ENCODE measurements at regions not wholly inside any gene's neighbourhood (a gene's known extent, or its start where the extent isn't known, plus 50 kb on each side); places are given as distances from the start of the nearest gene placed in this dataset.

DNA sequence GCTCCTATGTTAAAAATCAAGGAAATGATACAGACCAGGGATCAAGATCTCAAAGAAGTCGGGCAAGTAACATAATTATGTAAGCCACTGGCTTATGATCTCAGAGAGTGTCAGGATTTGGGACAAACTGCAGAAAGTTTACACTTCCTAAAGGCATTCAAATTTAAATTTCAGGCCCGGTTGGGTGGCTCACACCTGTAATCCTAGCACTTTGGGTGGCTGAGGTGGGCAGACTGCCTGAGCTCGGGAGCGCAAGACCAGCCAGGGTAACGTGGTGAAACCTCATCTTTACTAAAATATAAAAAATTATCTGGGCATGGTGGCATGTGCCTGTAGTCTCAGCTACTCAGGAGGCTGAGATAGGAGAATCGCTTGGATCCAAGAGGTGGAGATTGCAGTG, 124.4 kb upstream of the UBE2E2 start:
- Histone ChIP-seq H3K4me3 (no peak overlapping the region), H3K27ac (no peak overlapping the region)
- no peak for TF ChIP-seq CTCF (IDR thresholded peaks at IDR 0.05)
- no peak for DNase-seq (ENCODE audit: low spot score)

DNA sequence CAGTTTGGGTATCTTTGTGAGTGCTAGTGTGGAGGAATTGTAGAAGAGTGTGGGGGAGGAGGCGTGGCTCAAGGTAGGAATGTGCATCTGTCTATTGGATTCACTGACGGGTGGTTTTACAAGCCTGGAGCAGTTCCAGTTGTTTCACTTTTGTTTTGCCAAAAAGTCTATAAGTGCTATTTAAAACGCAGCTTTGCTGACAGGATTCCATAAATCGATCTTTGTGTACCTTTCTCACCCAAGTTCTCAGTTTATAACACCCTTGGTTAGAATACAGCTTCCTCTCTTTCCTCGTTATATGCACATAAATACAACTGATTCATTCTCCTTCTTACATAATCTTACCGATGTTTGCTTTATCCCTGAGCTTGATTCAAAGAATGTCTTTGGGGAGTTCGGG, 123.2 kb upstream of the UBE2E2 start:
- no peak overlapping the region for H3K27ac ChIP-seq
- DNase-seq (ENCODE audit: low spot score), result no peak
- H3K4me3 ChIP-seq, result peak overlapping the region; percentile 24
- no peak for TF ChIP-seq CTCF (IDR thresholded peaks at IDR 0.05)

GRCh38 chr3:23083701-23084100, 119.4 kb upstream of the UBE2E2 start:
- Histone ChIP-seq H3K27ac (no peak overlapping the region), H3K4me3 (no peak overlapping the region)
- DNase-seq (ENCODE audit: low spot score), result no peak
- TF ChIP-seq CTCF (IDR thresholded peaks at IDR 0.05), result no peak

GRCh38 chr3:23084367-23084766, 118.8 kb upstream of the UBE2E2 start:
- Histone ChIP-seq H3K4me3 (no peak overlapping the region), H3K27ac (no peak overlapping the region)
- TF ChIP-seq CTCF (IDR thresholded peaks at IDR 0.05), result no peak
- no peak for DNase-seq (ENCODE audit: low spot score)

GRCh38 chr3:23085261-23085660, 117.9 kb upstream of the UBE2E2 start:
- TF ChIP-seq CTCF (IDR thresholded peaks at IDR 0.05), result no peak
- Histone ChIP-seq H3K27ac (no peak overlapping the region), H3K4me3 (no peak overlapping the region)
- DNase-seq (ENCODE audit: low spot score), result no peak

GRCh38 chr3:23086331-23086730, 116.8 kb upstream of the UBE2E2 start:
- H3K4me3 ChIP-seq, result no peak overlapping the region
- no peak overlapping the region for H3K27ac ChIP-seq
- no peak for DNase-seq (ENCODE audit: low spot score)
- no peak for TF ChIP-seq CTCF (IDR thresholded peaks at IDR 0.05)

DNA sequence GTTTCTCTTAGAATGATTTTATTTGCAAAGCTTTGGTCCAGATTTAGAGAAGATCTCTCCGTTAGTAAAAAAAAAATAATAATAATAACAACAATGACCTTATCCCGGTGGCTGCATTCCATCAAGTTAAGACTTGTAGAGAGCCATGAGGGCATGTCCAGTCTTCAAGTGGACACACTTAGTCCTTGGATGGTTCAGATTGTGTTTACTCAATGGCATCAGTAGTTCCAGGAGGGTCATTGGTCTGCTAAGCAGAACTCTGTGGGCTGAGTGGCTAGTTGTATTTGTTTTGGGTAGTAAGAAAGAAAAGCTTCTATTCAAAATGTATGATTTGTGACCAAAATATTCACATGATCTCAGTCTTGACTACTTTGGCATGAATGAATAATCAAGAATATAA, 116.3 kb upstream of the UBE2E2 start:
- no peak for TF ChIP-seq CTCF (IDR thresholded peaks at IDR 0.05)
- H3K4me3 ChIP-seq, result no peak overlapping the region
- no peak for DNase-seq (ENCODE audit: low spot score)
- no peak overlapping the region for H3K27ac ChIP-seq
